Endometrium (tissue), 2 donors: ENCODE measurements at regions not wholly inside any gene's neighbourhood (a gene's known extent, or its start where the extent isn't known, plus 50 kb on each side); places are given as distances from the start of the nearest gene placed in this dataset.

Source experiments
- FAIRE-seq: peaks from 2 replicates; lab custom pipeline; 2012; peaks lifted over from hg19 to GRCh38; lab: Jason Lieb, UNC
- donor health status: control.
- donor health status: control.

- FAIRE-seq = no peak
Observed at GRCh38 chr3:5270666-5271371, 83.3 kb downstream of the EDEM1 start.

- FAIRE-seq = no peak
Observed at GRCh38 chr3:5271372-5271683, 83.8 kb downstream of the EDEM1 start.

- no peak for FAIRE-seq
Observed at GRCh38 chr3:5272387-5272786, 84.9 kb downstream of the EDEM1 start.

- no peak for FAIRE-seq
Observed at GRCh38 chr3:5274091-5274490, 86.6 kb downstream of the EDEM1 start.

- no peak for FAIRE-seq
Observed at GRCh38 chr3:5275529-5275928, 88.0 kb downstream of the EDEM1 start.

- FAIRE-seq = no peak
Observed at GRCh38 chr3:5276934-5277333, 89.4 kb downstream of the EDEM1 start.

GRCh38 chr3:5277612-5278236 is 90.2 kb downstream of the EDEM1 start:
- FAIRE-seq = no peak

- no peak for FAIRE-seq
Observed at GRCh38 chr3:5278666-5279065, 91.2 kb downstream of the EDEM1 start.

GRCh38 chr3:5282703-5283102 is 95.2 kb downstream of the EDEM1 start:
- FAIRE-seq = no peak

GRCh38 chr3:5285439-5285838 is 97.9 kb downstream of the EDEM1 start:
- FAIRE-seq = no peak

- no peak for FAIRE-seq
Observed at GRCh38 chr3:5290915-5291314, 103.4 kb downstream of the EDEM1 start.

- FAIRE-seq = no peak
Observed at GRCh38 chr3:5292512-5292911, 105.0 kb downstream of the EDEM1 start.

GRCh38 chr3:5293207-5293606 is 105.7 kb downstream of the EDEM1 start:
- no peak for FAIRE-seq

- no peak for FAIRE-seq
Observed at GRCh38 chr3:5294356-5294755, 106.8 kb downstream of the EDEM1 start.

- no peak for FAIRE-seq
Observed at GRCh38 chr3:5295191-5295690, 107.7 kb downstream of the EDEM1 start.

GRCh38 chr3:5296362-5296761 is 108.9 kb downstream of the EDEM1 start:
- FAIRE-seq = no peak

- no peak for FAIRE-seq
Observed at GRCh38 chr3:5297895-5298294, 110.4 kb downstream of the EDEM1 start.

GRCh38 chr3:5298453-5298852 is 110.9 kb downstream of the EDEM1 start:
- no peak for FAIRE-seq

- no peak for FAIRE-seq
Observed at GRCh38 chr3:5299161-5299560, 111.7 kb downstream of the EDEM1 start.

- FAIRE-seq = no peak
Observed at GRCh38 chr3:5300638-5301037, 113.1 kb downstream of the EDEM1 start.

GRCh38 chr3:5301651-5302297 is 114.3 kb downstream of the EDEM1 start:
- no peak for FAIRE-seq

GRCh38 chr3:5302661-5303060 is 115.2 kb downstream of the EDEM1 start:
- no peak for FAIRE-seq

- peak; percentile 90 for FAIRE-seq
Observed at GRCh38 chr3:5304188-5304587, 116.7 kb downstream of the EDEM1 start.
